NCI-H446 (cell line): ENCODE measurements at regions not wholly inside any gene's neighbourhood (a gene's known extent, or its start where the extent isn't known, plus 50 kb on each side); places are given as distances from the start of the nearest gene placed in this dataset.

Source experiments
- DNase-seq, 2 experiments: peaks; one replicate each; lab custom pipeline; 2025; lab: John Stamatoyannopoulos, UW

- DNase-seq = no peak
Measured at GRCh38 chr6:82818727-82819126, 246.9 kb downstream of the UBE3D start.

GRCh38 chr6:82823361-82823760, 242.3 kb downstream of the UBE3D start:
- DNase-seq = no peak

- DNase-seq = no peak
Measured at GRCh38 chr6:82832811-82833210, 232.8 kb downstream of the UBE3D start.

- no peak for DNase-seq
Measured at GRCh38 chr6:82833481-82833880, 232.2 kb downstream of the UBE3D start.

GRCh38 chr6:82836022-82836575, 229.5 kb downstream of the UBE3D start:
- no peak for DNase-seq

GRCh38 chr6:82840571-82840970, 225.1 kb downstream of the UBE3D start:
- DNase-seq = no peak

GRCh38 chr6:82841309-82841708, 224.3 kb downstream of the UBE3D start:
- DNase-seq = no peak
